DMS79 treated with DMSO at 0.1 percent for 48 hours (cell line): ENCODE measurements at regions not wholly inside any gene's neighbourhood (a gene's known extent, or its start where the extent isn't known, plus 50 kb on each side); places are given as distances from the start of the nearest gene placed in this dataset.

Experiments used
- DNase-seq: peaks from one replicate; lab custom pipeline; 2025; lab: John Stamatoyannopoulos, UW

DNA sequence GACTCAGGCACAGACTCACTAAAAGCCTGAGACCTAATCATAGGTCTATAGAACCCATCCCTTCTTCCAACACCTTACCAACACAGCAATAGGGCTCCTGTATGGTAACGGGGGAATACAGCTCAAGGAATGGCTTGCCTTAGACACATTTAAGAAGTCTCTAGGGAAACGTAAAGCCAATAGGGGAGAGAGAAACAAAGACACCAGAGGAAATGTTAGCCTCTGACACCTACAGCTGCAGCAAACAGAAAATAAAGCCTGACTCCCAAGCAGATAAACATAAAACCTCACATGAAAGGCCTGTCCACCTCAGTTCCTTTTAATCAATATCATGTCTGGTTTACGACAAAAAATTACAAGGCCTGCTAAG, 51.1 kb upstream of the NCOA1 start:
- DNase-seq: no peak

DNA sequence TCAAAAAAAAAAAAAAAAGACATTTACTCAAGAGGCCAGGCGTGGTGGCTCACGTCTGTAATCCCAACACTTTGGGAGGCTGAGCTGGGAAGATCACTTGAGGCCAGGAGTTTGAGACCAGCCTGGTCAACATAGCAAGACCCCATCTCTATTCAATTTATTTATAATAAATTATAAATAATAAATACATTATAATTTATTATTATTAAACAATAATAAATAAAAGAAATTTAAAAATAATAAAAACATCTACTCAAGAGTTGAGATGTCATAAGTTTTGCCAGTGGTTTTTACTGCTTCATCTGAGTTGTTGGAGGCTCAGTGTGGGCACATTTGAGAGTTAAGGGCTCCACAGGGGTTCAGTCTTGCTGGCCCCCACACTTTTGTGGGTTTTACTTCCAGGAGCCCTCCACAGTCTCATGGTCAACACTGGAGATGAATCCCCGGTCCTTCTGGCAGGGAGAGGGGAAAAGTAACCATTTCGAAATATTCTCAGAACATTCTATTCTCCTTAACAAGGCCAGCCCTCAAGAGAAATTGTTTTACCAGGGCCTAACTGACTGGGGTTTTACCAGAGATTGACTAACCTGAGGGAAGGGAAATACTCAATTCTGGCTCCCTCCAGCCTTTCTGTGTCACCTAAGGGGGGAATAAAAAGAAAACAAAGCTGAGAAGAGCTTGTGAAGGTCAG, 51.6 kb upstream of the NCOA1 start:
- DNase-seq: no peak

DNA sequence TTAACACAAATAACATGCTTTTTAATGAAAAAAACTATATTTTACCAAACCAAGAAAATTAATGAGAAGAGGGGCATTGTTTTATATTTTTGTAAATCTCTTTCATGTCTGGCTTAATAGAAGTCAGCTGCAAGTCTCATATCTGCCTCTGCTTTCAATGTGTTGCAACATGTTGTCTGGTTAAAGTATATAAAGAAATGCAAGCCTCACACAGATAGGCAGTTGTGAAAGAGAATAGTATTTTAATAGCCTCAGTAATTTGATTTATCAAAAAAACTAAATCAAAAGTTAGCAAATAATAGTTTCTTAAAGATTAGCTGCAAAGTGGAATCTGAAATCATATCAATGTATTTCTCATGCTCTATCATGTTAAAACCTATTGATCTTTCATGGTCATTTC, 52.9 kb upstream of the NCOA1 start:
- no peak for DNase-seq

DNA sequence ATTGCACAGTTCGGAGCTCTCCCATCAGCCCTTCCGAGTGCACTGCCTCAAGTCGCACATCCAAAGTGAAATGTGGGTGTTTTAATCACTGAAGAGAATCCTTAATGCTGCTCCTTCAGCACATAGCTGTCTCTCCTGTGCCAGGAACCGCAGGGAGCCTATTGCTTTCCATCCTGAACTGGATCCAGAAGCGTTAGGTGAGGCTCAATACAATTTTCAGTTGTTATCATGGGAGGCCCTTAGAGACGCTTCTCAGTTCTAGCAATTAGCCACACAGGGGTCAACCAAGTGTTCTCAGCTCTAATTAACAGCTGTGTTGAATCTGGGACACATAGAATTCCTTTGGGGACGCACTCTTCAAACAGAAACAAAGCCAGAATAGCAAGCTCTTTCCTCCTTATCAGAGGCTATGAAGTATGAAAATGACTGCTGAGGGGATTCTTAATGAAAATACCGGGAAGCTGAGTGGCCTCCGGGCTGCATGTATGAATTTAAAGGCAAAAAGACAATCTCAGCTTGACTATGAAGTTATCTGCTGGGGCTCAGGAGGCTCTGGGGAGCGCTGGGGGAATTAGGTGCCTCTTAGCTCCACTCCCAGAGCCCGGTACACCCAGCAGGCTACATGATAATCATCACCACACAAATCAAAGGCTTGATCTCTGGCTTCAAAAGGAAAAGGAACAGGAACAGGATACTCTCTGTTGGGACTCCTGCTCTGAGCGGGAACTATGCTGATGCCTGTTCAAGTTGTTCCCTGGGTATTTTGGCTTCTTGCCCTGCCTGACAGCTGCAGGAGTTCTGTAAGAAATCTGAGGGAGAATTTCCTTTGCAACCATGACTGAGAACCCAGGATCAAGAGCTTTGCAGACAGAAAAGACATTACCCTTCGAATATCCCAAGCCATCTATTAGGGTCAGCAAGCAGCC, 55.4 kb upstream of the NCOA1 start:
- DNase-seq: peak; percentile 84

DNA sequence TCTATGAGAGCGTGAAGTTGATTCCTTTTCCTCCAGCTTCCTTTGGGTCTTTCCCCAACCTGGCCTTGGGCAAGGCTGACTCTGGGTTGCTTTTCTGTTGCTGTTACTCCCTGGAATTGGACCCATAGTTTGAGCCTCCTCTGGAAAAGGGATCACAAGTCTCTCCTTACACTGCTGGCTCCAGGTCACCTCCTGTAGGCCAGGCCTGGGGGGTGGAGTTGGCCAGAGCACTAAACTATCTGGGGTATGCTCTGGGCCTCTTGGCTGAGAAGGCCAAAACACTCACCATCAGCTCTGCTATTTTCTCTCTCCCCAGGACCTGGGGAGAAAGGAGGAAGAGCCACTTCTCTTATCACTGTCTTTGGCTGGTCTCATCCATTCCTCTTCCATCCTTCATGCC, 56.5 kb upstream of the NCOA1 start:
- DNase-seq: no peak

DNA sequence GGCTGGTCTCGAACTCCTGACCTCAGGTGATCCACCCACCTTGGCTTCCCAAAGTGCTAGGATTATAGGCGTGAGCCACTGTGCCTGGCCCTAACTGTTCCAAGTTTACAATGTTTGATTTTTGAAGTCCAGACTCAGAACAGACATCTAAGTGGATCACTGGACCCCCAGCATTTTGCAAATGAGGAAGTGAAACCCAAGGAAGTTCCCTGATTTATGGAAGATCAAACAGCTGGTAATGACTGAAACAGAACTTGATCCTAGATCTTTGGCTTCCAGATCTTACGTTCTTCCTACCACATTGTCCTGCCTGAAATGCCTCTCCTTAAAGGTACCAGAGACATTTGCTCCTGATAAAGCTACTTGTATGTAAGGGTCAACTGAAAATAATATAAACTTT, 58.3 kb upstream of the NCOA1 start:
- DNase-seq: no peak

DNA sequence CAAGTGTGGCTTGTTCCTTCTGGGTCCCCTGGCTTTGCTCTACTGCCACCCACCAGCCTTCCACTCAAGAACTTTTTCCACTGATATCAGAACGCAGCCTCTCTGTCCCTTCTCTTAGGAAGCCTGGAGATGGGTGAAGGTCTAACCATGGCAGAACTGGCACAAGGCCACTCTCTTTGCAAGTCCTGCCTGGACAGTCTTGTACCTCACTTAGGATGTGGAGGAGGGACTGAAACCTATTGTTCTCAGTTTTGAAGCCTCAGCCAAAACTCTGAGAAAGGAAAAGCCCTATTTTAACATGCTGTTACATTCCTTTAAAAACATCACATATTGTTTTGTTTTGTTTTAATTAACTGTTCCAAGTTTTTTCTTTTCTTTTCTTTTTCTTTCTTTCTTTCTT, 58.9 kb upstream of the NCOA1 start:
- DNase-seq: no peak

DNA sequence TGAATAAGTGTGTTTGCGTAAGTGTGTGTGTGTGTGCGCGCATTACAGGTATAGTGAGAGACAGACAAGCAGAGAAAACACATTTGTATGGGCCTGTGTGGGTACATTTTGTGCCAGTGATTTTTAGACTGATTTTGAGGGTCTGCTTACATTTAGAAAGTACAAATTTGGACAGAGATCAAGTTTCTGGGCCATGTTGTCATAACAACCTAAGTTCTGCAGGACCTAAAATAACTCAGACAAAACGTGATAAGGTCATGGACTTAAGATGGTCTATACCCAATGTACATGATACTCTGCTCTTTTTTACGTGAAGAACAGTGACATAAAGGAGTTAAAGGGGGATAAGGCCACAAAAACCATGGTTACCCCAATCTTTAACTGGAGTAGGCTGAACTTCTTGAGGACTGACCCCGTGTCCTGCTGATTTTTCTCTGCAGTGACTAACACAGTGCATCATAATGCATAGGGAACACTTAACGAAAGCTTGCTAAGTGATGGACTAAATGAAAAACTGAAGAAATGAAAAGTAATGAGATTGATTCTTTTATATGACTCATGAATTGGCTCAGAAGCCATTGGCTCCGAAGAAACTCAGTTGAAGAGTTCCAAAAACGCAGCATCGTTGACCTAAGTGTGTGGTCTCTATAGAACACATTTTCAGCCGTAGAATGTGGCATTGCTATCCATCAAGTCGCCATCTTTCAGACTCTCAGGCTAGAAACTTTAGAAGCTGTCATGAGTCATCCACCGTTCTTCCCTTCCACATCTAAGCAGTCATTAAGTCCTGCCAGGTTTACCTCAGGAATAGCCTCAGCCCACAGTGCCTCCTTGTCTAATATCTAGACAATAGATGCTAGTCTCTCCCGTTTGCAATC, 61.6 kb upstream of the NCOA1 start:
- no peak for DNase-seq

DNA sequence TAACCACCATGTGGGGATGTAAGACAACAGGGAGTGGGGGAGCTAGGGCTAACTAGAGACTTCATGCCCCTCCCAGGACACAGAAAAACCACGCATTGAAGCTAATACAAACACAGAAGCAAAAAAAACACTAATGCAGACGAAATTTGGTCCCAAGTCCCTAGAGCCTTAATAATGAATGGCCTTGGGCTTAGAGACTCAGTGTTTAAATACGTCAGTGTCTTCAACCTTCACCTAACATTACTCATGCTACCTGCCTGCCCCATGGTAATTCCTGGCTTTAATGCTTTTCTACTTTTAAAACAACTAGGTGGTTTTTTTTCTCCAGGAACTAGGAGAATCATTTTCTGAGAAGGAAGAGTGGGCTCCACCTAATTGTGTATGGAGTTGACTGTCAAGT, 64.1 kb upstream of the ITSN2 start:
- DNase-seq: no peak

DNA sequence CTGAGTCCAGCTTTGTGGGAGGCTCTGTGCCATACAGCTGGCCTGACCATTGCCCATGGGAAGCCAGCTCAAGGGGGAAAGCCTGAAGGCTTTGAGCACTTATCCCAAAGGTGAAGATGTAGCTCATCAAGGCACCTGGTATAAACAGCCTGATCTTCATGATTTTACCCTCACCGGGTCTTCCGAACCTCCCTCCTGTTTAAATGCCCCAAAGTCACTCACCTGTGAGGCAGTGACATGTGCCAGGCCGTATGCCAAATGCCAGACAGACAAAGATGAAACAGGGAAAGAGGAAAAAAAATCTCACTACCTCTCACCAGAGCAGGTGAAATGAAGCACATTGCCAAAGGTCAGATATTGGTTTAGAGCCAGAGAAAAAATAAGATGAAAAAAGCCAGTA, 62.8 kb upstream of the ITSN2 start:
- peak; percentile 10 for DNase-seq

DNA sequence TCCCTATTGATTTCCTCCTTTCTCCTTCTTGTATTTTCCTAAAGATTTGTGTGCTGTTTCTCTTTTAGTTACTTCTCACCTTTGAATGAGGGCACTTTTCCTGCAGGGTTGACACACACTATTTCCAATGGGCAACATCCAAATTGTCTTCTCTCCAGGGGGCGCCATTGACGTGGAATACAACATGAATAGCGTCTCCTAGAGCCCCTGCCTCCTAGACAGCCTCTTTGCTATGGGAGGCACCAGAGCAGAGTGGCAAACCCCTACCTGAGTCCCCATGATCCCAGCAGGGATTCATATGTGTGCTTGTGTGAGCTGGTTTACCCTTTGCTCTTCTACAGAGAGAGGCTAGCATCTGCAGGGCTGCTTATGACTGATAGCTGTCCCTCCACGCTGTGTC, 61.3 kb upstream of the ITSN2 start:
- no peak for DNase-seq

DNA sequence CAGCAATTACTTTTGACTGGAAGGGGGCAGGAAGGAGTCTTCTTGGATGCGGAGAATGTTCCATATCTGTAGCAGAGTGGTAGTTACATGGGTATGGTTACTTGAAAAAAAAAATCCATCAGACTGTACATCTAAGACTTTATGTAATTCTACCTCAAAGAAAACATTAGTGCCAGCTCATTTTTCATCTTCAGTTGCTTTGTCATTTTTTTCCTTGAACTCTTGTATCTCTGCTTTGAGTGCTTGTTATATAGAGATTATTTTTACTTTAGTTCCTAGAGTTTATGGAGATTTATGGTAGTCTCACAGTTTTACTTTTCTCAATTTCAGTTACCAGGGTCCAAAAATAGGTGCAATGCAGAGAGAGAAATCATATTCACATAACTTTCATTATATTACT, 60.0 kb upstream of the ITSN2 start:
- DNase-seq: no peak

DNA sequence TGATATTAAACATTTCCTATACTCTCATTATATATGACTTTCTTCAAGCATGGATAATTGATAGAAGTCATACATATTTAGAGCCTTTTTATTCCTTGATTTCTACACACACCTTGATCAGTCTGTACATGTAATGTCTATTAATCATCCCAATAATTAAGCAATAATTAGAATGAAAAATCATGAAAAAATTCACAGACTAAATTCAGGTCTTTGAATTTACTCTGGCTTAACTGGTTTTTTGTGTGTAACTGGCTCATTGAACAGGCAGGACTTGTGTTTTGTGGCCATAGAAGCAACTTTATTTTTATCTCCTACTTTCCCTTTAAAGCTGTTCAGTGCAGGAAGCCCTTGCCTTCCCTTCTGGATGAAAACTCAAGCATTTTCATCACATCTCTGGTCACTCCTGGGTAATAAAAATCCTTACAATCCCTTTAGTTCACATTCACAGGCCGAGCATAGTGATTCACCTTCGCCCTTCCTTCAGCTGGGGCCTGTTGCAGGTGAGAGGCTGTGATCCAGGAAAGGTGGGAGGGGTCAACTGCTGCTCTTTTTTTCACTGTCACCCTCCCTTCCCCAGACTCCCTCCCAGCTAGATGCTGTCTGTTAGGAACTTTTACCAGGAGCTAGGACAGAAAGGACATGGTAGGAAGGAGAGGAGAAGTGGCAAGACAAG, 58.0 kb upstream of the ITSN2 start:
- no peak for DNase-seq

DNA sequence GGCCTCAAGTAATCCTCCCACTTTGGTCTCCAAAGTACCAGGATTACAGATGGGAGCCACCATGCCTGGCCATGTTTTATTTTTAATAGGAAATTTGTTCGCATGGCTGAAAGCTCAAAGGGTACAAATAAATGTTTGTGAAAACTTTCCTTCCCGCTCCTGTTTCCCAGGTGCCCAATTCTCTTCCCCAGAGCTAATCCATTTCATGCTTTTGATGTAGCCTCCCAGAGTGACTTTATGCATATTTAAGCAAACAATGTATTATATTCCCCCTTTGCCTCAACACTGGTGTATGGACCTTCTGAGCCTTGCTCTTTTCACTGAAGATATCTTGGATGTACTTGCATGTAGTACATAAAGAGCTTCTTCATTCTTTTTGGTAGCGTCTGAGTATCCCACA, 52.5 kb upstream of the ITSN2 start:
- no peak for DNase-seq

DNA sequence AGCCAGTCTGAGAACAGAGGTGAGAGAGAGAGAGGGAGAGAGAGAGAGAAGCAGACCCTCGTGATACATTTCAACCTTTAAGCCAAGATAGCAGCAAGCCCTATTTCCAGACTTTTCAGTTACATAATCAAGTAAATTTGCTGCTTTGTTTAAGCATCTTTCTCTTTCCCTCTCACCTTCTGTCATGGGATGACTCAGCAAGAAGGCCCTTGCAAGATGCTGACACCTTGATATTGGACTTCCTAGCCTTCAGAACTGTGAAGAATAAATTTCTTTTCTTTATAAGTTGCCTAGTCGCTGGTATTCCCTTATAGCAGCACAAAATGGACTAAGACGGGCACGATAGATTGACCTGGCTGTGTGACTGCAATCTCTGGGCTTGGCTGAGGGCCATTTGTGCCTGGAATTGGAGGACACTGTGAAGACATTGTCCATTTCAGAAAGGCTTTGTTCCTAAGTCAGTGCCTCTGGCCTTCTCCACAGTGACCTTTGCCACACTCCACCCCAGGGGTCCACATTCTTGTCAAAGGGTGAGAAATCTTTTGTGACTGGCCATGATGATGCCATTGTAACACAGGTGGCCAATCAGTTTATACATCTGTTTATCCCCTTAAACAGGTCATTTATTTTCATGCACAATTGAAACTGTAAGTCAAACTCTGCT, 51.3 kb upstream of the ITSN2 start:
- no peak for DNase-seq

DNA sequence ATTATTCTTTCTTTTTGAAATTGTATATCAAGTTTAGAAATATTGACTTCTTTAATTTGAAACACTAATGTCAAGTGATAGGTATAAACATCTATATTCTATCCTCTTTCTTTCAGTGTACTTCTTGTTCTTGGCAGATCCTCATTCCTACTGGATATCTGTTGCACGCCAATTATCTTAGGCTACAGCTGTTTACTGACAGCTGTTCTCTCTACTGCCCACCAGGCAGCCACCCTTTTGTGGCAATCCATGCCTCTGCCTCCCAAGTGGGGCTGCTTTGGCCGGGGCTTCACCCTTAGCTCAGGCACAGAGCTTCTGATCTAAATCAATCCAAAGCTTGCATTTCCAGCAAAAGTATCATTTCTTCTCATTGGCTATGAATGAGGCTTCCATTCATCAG, 50.6 kb upstream of the ITSN2 start:
- no peak for DNase-seq

DNA sequence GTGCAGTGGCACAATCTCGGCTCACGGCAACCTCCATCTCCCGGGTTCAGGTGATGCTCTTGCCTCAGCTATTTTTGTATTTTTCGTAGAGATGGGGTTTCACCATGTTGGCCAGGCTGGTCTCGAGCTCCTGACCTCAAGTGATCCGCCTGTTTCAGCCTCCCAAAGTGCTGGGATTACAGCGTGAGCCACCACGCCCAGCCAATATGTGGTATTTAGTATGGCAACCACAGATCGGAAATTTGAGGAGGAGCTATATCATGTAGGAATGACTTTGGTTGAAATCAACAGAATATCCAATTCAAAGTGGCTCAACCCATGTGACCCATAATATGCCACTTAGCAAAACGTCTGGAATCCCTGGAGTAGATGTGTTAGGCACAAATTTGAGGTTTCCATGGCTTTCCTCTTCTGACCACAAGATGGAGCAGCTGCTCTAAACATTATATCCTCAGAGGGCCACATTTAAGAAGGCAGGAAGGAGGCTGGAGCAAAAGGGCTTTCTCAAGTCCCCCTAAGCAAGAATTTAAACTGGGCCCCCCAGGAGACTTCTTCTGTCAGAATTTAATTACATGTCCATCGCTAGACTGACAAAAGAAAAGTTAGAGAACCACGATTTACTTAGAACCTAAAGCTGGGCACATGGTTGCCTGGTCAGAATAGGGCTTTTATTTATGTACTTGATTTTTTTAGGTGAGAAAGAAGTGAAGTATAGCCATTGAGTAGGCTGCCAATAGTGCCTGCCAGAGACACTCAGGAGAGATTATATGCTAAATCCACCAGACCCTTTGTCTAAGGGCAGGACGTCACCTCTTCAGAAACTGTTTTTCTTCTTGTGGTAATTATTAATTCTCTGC, 49.6 kb upstream of the ITSN2 start:
- peak; percentile 75 for DNase-seq
